GM18951 (cell line): ENCODE measurements at regions not wholly inside any gene's neighbourhood (a gene's known extent, or its start where the extent isn't known, plus 50 kb on each side); places are given as distances from the start of the nearest gene placed in this dataset.

Experiments
- POLR2A ChIP-seq: IDR thresholded peaks from 4 replicates; pipeline ENCODE4 v1.6.1; 2011; ENCODE audit warnings: mild to moderate bottlenecking; ENCODE audit not compliant: insufficient read length, insufficient read depth; ENCODE audit errors: extremely low read depth
- in situ Hi-C: fragments of 300-500 bp; cut with MboI; formaldehyde crosslinking; loops from one replicate; pipeline ENCODE4 v1.12.0; 2022; ENCODE audit warnings: low sequenced_read_pairs, mixed read lengths, inconsistent platforms; ENCODE audit not compliant: unreplicated experiment

- in situ Hi-C loops, result no loop called here
- no peak for TF ChIP-seq POLR2A
Observed at GRCh38 chr10:20976891-20977290, 79.8 kb upstream of the NEBL start.

GRCh38 chr10:20976390-20976789 is 79.3 kb upstream of the NEBL start:
- in situ Hi-C loops, result no loop called here
- TF ChIP-seq POLR2A, result no peak

GRCh38 chr10:20975236-20975635 is 78.1 kb upstream of the NEBL start:
- TF ChIP-seq POLR2A, result no peak
- in situ Hi-C loops, result no loop called here

GRCh38 chr10:20972925-20973324 is 75.8 kb upstream of the NEBL start:
- no peak for TF ChIP-seq POLR2A
- in situ Hi-C loops, result no loop called here

DNA sequence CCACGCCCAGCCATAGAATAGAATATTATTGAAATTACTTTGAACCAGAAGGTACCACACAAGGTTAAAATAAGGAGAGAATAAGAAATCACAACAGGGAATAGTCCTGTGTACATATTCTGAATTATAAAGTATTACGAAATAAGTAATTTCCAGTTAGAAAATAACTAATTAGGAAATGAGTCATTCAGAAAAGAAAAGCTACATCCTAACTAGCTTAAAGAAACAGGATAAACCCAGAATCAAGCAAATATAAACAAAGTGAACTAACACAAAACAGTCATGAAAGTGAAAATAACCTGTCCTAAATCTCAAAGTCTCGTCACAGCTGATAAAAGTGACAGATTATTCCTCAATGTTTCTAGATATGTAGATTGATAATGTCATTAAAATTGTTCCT is 74.8 kb upstream of the NEBL start:
- in situ Hi-C loops, result no loop called here
- no peak for TF ChIP-seq POLR2A

GRCh38 chr10:20970708-20971107 is 73.6 kb upstream of the NEBL start:
- TF ChIP-seq POLR2A, result no peak
- in situ Hi-C loops, result no loop called here

GRCh38 chr10:20970044-20970443 is 72.9 kb upstream of the NEBL start:
- in situ Hi-C loops, result no loop called here
- no peak for TF ChIP-seq POLR2A

GRCh38 chr10:20966426-20966825 is 69.3 kb upstream of the NEBL start:
- TF ChIP-seq POLR2A, result no peak
- in situ Hi-C loops, result no loop called here

GRCh38 chr10:20963721-20964595 is 66.8 kb upstream of the NEBL start:
- in situ Hi-C loops, result no loop called here
- no peak for TF ChIP-seq POLR2A

GRCh38 chr10:20963056-20963455 is 65.9 kb upstream of the NEBL start:
- in situ Hi-C loops, result no loop called here
- TF ChIP-seq POLR2A, result no peak

- TF ChIP-seq POLR2A, result no peak
- in situ Hi-C loops, result no loop called here
Observed at GRCh38 chr10:20962165-20962564, 65.1 kb upstream of the NEBL start.

DNA sequence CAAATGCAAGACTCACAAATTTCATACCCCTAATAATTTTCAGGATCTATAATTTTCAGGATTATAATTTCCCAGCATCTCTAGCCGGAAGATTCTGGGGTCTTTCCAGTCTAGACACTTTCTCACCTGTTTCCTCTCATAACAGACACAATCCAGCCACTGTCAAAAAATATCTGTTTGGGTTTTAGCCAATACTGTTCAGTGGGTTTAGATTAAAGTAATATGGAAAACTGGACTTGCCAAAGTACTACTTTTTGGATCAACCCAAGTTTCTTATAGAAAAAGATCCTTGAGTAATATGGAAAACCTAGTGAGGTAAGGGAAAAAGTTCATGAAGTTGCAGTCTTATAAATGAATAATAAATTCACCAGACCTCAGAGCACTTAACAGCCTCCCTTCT is 62.1 kb upstream of the NEBL start:
- no peak for TF ChIP-seq POLR2A
- in situ Hi-C loops, result no loop called here

DNA sequence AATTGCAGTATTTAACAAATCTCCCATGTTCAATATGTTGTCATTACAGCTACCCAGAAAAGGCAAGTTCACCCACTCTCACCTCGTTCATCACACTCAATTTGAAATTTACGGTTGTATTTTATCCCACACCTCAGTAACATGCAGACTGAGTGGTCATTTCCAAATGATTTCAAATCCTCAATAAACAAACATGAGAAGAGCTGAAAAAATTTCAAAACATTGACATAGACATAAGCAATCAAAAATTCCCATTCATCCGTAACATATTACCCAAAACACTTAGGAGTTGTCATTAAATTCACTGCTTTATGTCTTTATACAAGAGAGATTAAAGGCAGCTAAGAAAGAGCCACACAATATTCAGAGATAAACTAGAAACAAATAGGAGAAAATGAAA is 61.7 kb upstream of the NEBL start:
- in situ Hi-C loops, result no loop called here
- no peak for TF ChIP-seq POLR2A

- TF ChIP-seq POLR2A, result no peak
Observed at GRCh38 chr10:20958225-20958624, 61.1 kb upstream of the NEBL start.

More at GRCh38 chr10:20958225-20958624, 61.1 kb upstream of the NEBL start:
- in situ Hi-C loops, result no loop called here
